GM19372 (cell line): ENCODE measurements at regions not wholly inside any gene's neighbourhood (a gene's known extent, or its start where the extent isn't known, plus 50 kb on each side); places are given as distances from the start of the nearest gene placed in this dataset.

Experiments used
- ATAC-seq: cut with Tn5 transposase; IDR thresholded peaks from one replicate; pipeline ENCODE4 v1.9.1; 2021; ENCODE audit warnings: mild to moderate bottlenecking, low read depth, moderate library complexity; ENCODE audit not compliant: unreplicated experiment

DNA sequence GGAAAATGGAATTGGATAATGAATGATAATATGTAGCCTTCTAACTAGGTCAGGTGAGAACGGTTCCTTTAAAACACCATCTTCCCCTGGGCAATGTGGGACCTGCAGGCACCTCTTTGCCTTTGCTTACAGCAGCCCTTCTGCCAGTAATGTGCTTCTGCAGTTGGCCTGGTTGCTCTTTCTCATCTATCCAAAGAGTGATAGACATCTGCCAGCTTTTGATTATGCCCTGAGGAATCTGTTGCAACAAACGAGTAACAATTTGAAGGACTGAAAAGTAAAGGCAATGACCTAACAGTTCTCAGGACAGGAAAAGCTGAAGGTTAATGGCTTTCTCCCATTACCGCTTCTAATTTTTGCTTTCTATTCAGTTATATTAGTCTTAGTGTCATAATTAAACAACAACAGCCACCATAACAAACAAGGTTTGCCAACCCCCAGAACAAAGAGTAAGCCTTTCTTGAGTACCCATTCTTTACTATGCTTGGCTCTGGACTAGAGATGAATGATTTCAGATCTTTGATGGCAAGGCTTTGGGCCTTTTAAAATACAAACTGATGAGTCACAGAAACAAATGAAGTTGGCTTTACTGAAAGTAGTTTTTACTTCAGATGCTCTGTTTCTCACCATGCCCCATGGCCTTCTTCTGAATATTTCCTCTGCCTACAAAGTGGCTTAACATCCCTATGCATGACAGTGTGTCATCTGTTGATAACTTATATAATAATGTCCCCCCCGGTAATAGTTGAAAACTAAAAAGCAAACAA, 76.1 kb upstream of the KRR1 start:
- ATAC-seq: no peak

DNA sequence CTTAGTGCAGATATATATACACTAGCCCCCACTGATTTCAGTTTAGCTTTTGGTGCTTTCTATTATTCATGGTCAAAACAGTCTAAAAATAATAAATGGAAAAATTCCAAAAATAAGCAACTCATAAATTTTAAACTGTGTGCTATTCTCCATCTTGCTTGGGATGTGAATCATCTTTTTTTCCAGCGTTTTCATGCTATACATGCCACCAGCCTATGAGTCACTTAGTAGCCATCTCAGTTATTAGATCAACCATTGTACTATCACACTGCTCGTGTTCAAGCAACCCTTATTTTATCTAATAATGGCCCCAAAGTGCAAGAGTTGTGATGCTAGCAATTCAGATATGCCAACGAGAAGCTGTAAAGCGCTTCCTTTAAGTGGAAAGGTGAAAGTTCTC, 73.9 kb upstream of the KRR1 start:
- ATAC-seq: no peak

DNA sequence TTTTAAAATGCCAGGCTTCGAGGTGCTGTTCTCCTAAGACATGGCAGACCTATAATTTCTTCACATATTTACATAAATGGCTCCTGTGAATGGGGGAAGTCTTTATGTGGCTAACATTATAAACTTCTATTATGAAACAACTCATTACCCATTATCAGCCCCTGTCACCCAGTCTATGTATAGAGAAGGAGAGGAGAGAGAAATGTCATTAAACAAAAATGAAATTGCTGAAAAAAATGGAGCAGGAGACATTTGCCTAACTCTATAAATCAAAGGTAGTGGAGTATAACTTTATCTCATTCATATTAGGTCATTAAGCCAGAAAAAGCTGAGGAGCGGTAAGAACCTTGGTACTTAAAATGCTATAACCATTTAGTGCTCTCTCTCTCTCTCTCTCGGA, 71.9 kb upstream of the KRR1 start:
- ATAC-seq: no peak

DNA sequence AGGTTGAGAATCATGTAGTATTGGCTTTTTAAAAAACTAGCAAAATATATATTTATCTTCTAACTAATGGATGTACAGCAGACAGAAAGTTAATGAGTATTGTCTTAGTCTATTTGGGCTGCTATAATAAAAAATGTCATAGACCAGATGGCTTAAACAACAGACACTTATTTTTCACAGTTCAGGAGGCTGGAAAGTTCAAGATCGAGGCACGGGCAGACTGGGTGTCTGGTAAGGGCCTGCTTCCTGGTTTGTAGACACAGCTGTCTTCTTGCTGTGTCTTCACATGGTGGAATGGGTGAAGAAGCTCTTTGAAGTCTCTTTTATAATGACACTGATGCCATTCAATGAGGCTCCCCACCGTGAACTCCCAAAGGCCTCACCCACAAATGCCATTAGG, 70.1 kb upstream of the KRR1 start:
- no peak for ATAC-seq

DNA sequence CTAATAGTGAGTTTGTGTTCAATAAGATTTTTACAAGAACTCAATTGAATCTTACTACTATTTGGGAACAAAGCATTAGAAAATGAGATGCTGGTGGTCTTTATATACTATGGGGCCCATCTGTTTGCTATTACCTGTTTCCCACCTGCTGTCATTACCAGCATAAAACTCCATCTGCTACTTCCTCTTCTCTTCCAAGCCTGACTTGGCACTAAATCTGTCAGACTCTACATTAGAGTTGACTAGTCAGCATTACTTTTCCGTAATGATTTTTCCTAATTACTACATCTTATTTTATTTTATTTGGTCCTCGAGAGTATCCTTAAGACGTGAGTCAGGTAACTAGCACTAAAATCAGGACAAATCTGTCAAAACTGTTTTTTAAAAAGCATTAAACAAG, 68.1 kb upstream of the KRR1 start:
- ATAC-seq: no peak

DNA sequence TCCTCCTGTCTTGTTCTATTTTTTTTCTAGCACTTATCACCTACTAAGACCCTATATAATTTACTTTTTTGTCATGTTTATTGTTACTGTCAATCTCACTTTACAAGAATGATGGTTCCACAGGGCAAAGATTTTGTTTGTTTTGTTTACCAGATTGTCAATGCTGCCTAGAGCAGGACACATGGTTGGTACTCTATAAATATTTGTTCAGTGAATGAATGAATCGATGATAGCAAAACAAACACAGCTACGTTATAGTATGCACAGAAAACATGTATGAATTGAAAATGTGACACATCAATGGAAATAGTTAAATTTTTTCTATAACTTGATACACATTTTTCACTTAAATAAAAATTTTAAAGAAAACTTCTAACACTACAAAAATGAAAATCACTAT, 67.1 kb upstream of the KRR1 start:
- no peak for ATAC-seq

DNA sequence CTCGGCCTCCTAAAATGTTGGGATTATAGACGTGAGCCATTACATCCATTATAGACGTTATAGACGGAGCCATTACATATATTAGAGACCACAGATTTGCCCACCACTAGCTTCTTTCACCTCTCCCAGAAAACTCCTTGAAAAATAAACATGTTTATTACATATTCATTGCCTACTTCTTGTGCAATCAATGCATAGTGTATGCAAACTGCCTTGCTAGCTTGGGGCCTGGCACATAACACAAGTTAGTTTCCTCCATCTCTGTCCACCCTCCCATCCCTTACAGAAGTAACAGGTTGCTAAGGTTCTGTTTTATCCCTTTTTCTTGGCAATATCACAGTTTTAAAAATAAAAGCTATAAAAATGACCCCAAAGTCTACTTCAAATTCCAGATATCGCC, 66.4 kb upstream of the KRR1 start:
- ATAC-seq: no peak

DNA sequence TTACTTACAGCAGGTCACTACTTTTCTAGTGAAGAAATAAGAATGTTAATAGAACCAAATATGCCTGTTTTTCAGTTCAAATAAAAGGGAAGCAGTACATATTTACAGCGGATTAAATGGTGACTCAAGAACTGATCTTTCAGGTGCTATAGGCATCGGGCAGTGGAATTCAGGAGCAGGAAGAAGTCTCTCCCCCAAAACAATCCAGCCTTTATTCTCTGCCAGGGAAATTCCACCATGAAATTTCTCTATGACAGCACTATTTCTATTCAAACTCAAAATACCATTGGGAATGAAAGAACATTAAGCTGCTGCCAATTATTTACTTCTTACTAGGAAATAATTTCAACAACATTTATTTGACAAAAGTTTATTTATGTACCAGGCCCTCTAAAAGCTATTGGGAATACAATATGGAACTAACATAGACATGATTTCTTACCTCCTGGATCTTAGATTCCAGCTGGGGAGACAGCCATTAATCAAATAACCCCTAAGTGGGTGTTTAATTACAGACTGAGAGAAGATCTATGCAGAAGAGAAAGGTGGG, 60.3 kb upstream of the KRR1 start:
- no peak for ATAC-seq

DNA sequence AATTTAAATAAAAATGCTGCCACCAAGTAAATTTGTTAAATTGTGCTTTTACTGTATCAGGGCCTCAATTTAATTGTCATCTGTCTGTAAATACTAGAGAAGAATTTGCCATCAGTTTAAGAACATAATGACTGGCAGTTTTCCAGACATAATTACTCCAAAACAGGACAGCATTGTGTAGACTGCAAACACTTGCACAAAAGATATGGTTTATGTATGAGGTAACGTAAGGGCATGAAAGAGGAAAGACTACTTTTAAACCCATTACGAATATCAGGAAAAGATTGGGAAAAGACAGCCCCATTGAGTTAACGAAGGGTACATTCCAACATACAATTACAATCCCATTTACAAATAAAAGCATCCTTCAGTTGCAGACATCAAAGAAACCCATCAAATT, 59.8 kb upstream of the KRR1 start:
- no peak for ATAC-seq

DNA sequence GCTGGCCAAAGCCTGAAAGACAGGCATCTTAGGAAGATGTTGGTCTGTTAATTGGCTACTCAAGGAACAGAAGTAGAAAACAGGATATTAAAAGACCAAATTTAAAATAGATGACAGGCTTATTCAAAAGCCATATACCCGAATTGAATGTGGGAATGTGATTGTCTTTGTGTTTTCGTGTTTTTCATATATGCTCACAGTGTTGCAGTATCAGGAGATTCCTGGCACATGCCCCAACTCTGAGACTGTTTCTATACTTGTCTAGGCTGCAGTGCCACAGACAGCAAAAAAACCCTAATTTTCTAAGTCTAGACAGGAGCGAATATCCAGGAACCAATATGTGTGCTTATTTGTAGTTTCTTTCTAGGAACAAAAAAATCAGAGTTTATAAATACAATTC, 57.4 kb upstream of the KRR1 start:
- ATAC-seq: no peak

DNA sequence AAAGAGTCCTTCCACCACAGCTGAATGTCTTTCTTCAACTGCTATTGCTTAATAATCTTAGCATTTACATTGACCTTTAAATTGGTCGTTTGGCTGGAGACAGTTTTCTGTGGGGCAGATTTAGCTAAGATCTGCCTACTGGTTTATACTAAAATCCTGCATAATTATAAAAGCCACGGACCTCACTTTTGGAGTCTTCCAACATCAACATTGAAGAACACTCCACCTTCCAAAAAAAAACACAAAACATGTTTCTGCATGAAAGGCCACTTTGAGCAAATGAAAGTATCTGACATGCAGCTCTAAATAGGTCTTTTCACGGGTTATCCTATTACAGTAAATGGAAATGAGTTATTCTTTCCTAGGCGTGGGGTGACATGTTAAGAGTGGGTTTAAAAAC, 57.0 kb upstream of the KRR1 start:
- no peak for ATAC-seq

DNA sequence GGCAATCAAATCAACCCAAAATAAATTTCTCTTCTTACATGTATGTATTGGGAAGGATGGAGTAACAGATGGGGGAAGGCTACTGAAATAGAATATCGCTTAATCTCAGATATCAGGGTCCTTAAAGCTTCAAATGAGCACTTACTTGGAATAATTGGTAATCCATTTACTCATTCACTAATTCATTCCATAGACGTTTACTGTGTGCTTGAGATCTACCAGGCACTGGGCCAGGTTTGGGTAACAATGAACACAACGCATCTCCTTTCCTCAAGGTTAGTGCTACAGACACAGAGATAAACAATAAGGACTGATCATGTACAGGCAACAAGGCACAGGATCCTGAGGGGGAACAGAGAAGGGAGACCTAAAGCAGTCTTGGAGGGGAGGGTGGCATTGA, 54.4 kb upstream of the KRR1 start:
- ATAC-seq: no peak

DNA sequence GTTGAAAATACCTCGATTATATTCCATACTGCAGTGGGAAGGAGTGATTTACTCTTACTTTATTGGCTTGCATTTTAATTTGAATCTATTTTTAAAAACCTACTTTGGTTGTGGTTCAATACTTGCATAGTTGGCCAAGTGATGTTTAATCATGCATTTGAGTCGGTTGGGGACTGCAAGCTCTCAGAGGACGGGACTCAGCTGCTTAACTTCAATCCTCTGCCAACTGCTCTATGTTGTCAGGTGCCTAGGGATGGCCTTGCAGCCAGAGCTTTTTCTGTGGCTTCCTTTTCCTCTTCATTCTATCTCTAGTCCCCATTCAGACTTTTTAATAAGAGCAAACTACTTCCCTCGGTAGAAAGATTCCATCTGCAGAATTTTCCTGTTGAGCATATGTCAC, 53.4 kb upstream of the KRR1 start:
- no peak for ATAC-seq

DNA sequence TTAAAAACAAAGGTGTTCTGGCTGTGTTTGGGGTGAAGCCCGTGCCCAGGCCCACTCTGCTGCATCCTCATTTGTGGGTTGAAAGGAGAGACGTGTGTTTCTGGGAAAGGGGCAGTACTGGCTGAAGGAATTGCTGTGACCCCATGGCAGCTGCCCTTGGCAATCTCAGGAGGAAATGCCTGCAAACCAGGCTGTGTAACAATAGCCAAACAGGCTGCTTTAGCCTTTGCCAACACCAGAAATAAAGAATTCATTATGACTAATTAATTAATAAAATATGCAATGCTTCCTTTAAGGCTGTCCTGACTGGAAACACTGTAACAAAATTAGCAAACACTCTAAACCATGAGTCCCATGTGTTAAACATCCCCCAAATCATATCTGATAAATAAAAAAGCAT, 53.0 kb upstream of the KRR1 start:
- ATAC-seq: no peak

DNA sequence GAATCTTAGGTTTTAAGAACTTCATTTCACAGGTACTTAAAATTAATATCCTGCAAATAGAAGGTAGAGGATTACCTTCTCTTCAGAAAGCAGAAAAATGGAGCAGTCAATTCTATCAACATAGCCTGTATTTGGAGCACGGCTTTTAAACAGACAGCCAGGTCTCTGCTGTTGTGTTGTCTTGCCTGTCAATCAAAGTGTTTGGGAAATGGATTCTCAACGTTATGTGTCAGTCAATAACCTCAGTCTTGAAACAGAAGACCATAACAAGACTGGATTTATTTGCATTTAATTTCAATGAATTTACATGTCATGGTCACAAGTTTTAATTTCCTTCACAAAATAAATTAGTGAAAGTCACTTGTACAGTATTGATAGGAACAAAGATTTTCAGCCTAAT, 51.9 kb upstream of the KRR1 start:
- no peak for ATAC-seq

DNA sequence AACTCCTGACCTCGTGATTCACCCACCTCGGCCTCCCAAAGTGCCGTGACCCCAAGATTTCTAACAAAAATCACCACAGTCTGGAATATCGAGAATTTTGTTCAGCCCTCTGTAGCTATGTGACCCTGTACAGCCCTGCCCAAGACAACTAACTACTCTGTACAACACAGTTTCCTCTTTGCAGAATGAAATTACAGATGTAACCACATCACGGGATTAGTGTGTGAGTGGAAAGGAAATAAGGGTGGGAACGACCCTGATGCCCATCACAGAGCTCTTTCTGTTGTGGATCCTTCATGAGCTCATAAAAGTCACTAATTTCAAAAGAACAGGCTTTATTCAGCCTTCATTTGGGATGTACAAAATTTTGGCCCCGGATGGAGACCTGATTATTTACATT, 50.5 kb upstream of the KRR1 start:
- ATAC-seq: no peak
